GM18870 (cell line): ENCODE measurements at regions not wholly inside any gene's neighbourhood (a gene's known extent, or its start where the extent isn't known, plus 50 kb on each side); places are given as distances from the start of the nearest gene placed in this dataset.

Experiments used
- ATAC-seq: cut with Tn5 transposase; IDR thresholded peaks from one replicate; pipeline ENCODE4 v1.9.1; 2021; ENCODE audit warnings: moderate library complexity; ENCODE audit not compliant: unreplicated experiment

DNA sequence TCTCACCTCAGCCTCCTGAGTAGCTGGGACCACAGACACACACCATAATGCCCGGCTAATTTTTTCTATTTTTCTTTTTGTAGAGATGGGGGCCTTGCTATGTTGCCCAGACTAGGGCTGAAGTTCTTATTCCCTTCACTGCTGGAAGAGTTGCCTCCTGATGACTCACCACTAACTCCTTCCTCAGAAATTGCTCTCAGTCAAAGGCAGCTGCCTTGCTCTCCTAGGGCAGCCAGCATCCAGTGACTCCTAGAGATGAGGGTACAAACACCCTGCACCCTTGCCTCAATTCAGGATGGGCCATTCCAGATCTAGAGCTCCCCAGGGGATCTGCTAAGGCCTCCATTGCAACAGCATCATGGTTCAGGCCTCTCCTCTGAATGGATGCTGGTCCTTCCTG lies 54.0 kb upstream of the RASSF8 start:
- no peak for ATAC-seq

DNA sequence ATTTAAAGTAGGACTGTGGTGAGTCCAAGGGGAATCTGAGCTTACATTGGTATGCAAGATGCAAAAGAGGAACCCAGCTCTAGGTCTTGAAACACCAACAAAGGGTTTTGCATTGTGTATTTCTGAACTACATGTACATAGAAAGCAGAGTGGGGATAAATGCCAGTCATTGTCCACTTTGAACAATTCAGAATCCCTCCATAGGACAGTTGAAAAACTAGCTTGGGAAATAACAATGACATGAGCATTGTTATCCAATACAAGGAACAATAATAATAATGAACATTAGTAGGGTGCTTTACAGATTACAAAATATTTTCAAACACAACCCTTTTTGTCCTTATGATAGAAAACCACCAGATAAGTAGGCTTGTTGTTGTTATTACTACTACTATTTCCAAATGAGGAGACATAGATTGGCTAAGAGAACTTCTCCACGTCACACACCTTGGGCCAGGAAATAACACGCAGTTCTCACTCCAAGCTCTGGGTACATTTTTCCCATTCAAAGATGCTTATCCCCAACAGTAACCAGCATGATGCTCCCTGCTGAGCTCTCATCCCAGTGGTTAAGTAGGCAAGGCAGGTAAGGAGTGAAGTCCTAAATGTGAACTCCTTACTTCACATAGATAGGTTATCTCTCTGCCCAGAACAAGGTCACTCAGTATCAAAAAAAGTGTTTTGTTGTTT lies 51.7 kb upstream of the RASSF8 start:
- ATAC-seq: no peak
